GM12878 (cell line): ENCODE measurements at regions not wholly inside any gene's neighbourhood (a gene's known extent, or its start where the extent isn't known, plus 50 kb on each side); places are given as distances from the start of the nearest gene placed in this dataset.

Experiments
- ATAC-seq: fragments of 200-7000 bp; cut with Tn5 transposase; 3 replicates; pipeline ENCODE4 v1.9.1; 2020; ENCODE audit warnings: mild to moderate bottlenecking, moderate library complexity
- BruUV-seq: library from RNA; stranded (reverse); fragments of 400-500 nt; replicated peaks from 2 replicates; lab custom pipeline; 2021; lab: Mats Ljungman, UMichigan
- CTCF ChIA-PET: fragments of 300-600 bp; sonication (Branson Sonifier 250); formaldehyde crosslinking; extraction: SDS; loops from one replicate; lab custom pipeline; 2021; ENCODE audit warnings: inconsistent platforms; lab: Yijun Ruan, JAX
- POLR2A ChIA-PET: fragments of 350-600 bp; formaldehyde crosslinking; extraction: SDS; loops from one replicate; lab custom pipeline; 2021; ENCODE audit warnings: inconsistent platforms; lab: Charles Lee
- RAD21 ChIA-PET: fragments of 300-600 bp; sonication (Branson Sonifier 250); formaldehyde crosslinking; loops from one replicate; lab custom pipeline; 2023; ENCODE audit warnings: antibody characterized with exemption; ENCODE audit not compliant: unreplicated experiment; lab: Charles Lee
- SMC1A ChIA-PET: fragments of 300-600 bp; sonication (Branson Sonifier 250); formaldehyde crosslinking; loops from one replicate; lab custom pipeline; 2023; ENCODE audit not compliant: unreplicated experiment, uncharacterized antibody; lab: Charles Lee
- DNase-seq: peaks from one replicate; pipeline ENCODE4 v3.0.0-alpha.2; 2011; ENCODE audit warnings: low read depth, low spot score
- FAIRE-seq: peaks from 3 replicates; lab custom pipeline; 2011; peaks lifted over from hg19 to GRCh38; lab: Jason Lieb, UNC
- H2AFZ ChIP-seq: 2 replicates; pipeline ENCODE4 v1.6.0; 2011; ENCODE audit warnings: low read depth, low read length, control low read depth; ENCODE audit not compliant: control insufficient read depth
- H3K27ac ChIP-seq: 2 replicates; pipeline ENCODE4 v1.5.1; 2011; ENCODE audit warnings: control low read depth; ENCODE audit not compliant: control insufficient read depth, insufficient read depth
- H3K27me3 ChIP-seq, 2 experiments: replicated peaks in 1 of 2; 2 replicates each; pipeline versions ENCODE4 v1.6.0 to v1.6.1; 2011; ENCODE audit warnings: low read length in 1 of 2; ENCODE audit not compliant: control insufficient read depth in 2 of 2, insufficient read depth in 2 of 2
- H3K36me3 ChIP-seq, 2 experiments: 2 replicates each; pipeline ENCODE4 v1.5.1; 2011; ENCODE audit warnings: low read length in 1 of 2; ENCODE audit not compliant: control insufficient read depth in 2 of 2, insufficient read depth in 2 of 2
- H3K4me1 ChIP-seq: 2 replicates; pipeline ENCODE4 v1.6.1; 2011; ENCODE audit warnings: mild to moderate bottlenecking, low read length, moderate library complexity, mixed read lengths; ENCODE audit not compliant: control insufficient read depth, insufficient read depth
- H3K4me2 ChIP-seq: 2 replicates; pipeline ENCODE4 v1.6.0; 2011; ENCODE audit warnings: control low read depth; ENCODE audit not compliant: control insufficient read depth, insufficient read depth
- H3K4me3 ChIP-seq: fragments of 200-600 bp; sonication (generic); 2 replicates; pipeline ENCODE4 v1.5.1; 2016
- H3K79me2 ChIP-seq: 2 replicates; pipeline ENCODE4 v1.6.0; 2011; ENCODE audit warnings: low read length; ENCODE audit not compliant: control insufficient read depth, insufficient read depth
- H3K9ac ChIP-seq: 2 replicates; pipeline ENCODE4 v1.8.0; 2011; ENCODE audit warnings: low read length, control low read depth, mixed read lengths; ENCODE audit not compliant: control insufficient read depth, insufficient read depth
- H3K9me3 ChIP-seq: replicated peaks from 3 replicates; pipeline ENCODE4 v1.5.1; 2011; ENCODE audit warnings: mild to moderate bottlenecking, low read length; ENCODE audit not compliant: control insufficient read depth, insufficient read depth
- H4K20me1 ChIP-seq: 2 replicates; pipeline ENCODE4 v1.6.0; 2011; ENCODE audit not compliant: control insufficient read depth, insufficient read depth
- ATF3 ChIP-seq: IDR thresholded peaks from 2 replicates; pipeline ENCODE4 v1.6.1; 2011; ENCODE audit warnings: low read depth, mild to moderate bottlenecking, low read length, moderate library complexity, borderline replicate concordance; ENCODE audit errors: extremely low read depth
- CHD1 ChIP-seq: IDR thresholded peaks from 2 replicates; pipeline ENCODE4 v1.6.1; 2012; ENCODE audit warnings: low read depth, low read length, improper control_type of control experiment
- CREM ChIP-seq: IDR thresholded peaks from 2 replicates; pipeline ENCODE4 v1.6.1; 2014; ENCODE audit warnings: antibody characterized with exemption, low read depth
- E2F8 ChIP-seq: fragments of 450-650 bp; IDR thresholded peaks from 2 replicates; pipeline ENCODE4 v1.6.1; 2018; ENCODE audit warnings: mild to moderate bottlenecking, low read depth, moderate library complexity; ENCODE audit not compliant: partially characterized antibody
- GATAD2B ChIP-seq: fragments of 450-650 bp; conservative IDR thresholded peaks from 2 replicates; pipeline ENCODE4 v1.6.1; 2017; ENCODE audit warnings: low read depth, mild to moderate bottlenecking, moderate library complexity
- HDAC2 ChIP-seq: fragments of 200-600 bp; sonication (generic); IDR thresholded peaks from 2 replicates; pipeline ENCODE4 v1.6.1; 2017
- MTA2 ChIP-seq: fragments of 450-650 bp; IDR thresholded peaks from 2 replicates; pipeline ENCODE4 v1.6.1; 2016; ENCODE audit warnings: low read depth, mild to moderate bottlenecking, moderate library complexity
- PML ChIP-seq: IDR thresholded peaks from 2 replicates; pipeline ENCODE4 v1.6.1; 2012; ENCODE audit warnings: low read length, inconsistent platforms
- RB1 ChIP-seq: fragments of 450-650 bp; formaldehyde crosslinking; IDR thresholded peaks from 2 replicates; pipeline ENCODE4 v1.6.1; 2017; ENCODE audit warnings: mild to moderate bottlenecking, borderline replicate concordance
- ZBED1 ChIP-seq: IDR thresholded peaks from 2 replicates; pipeline ENCODE4 v1.6.1; 2016; ENCODE audit warnings: borderline replicate concordance
- ZBTB40 ChIP-seq: fragments of 450-650 bp; IDR thresholded peaks from 2 replicates; pipeline ENCODE4 v1.6.1; 2016; ENCODE audit warnings: mild to moderate bottlenecking, moderate library complexity, borderline replicate concordance
- ZNF592 ChIP-seq: fragments of 450-650 bp; IDR thresholded peaks from 2 replicates; pipeline ENCODE4 v1.6.1; 2017; ENCODE audit warnings: mild to moderate bottlenecking, moderate library complexity
- WGBS: methylation state at CpG from one replicate; pipeline ENCODE4 v1.1.6; 2016; ENCODE audit warnings: low lambda C conversion rate; ENCODE audit not compliant: insufficient replicate concordance, insufficient coverage; ENCODE audit errors: missing lambda C conversion rate; 5-methylcytosine and 5-hydroxymethylcytosine counted together
- in situ Hi-C: fragments of 300-500 bp; cut with MboI; formaldehyde crosslinking; loops from 9 replicates; pipeline ENCODE4 v1.14.3; 2018; ENCODE audit warnings: mixed read lengths
- intact Hi-C: fragments of 100-400 bp; cut with micrococcal nuclease; formaldehyde crosslinking; loops from one replicate; pipeline ENCODE4 v1.14.2; 2022; ENCODE audit not compliant: unreplicated experiment

- TF ChIP-seq CREM (no peak), RB1 (no peak), ATF3 (no peak), MTA2 (no peak), ZBTB40 (no peak), ZBED1 (no peak), CHD1 (no peak)
- TF ChIP-seq, all 136 proteins: peak for 0
Observed at GRCh38 chr11:134519390-134519750, 107.3 kb upstream of the B3GAT1 start (continued).

GRCh38 chr11:134518616-134519389, 106.8 kb upstream of the B3GAT1 start:
- H4K20me1 ChIP-seq, result no peaks in the 10 kb centered on the region
- H3K79me2 ChIP-seq, result no peaks in the 10 kb centered on the region
- no TSS peak for BruUV-seq
- CTCF ChIA-PET, result no interaction called here
- intact Hi-C loops (no loop called here), in situ Hi-C loops (no loop called here)
- H3K9ac ChIP-seq, result no peak overlapping the region
- DNase-seq (no peak), FAIRE-seq (no peak), ATAC-seq (no peak)
- no peak overlapping the region for H3K4me2 ChIP-seq
- TF ChIP-seq GATAD2B (no peak), E2F8 (no peak), ZNF592 (no peak), PML (no peak), HDAC2 (no peak)
- no peak overlapping the region for H2AFZ ChIP-seq
- H3K27me3 ChIP-seq, result no peaks in the 10 kb centered on the region; a peak in 1 of 4 replicates
- no peaks in the 10 kb centered on the region for H3K9me3 ChIP-seq
- SMC1A ChIA-PET, result no interaction called here
- WGBS, result 44% methylated on average over 18 of the region's 20 CpGs
- no peaks in the 10 kb centered on the region for H3K4me1 ChIP-seq
- RAD21 ChIA-PET, result no interaction called here
- POLR2A ChIA-PET, result no interaction called here
- no peak overlapping the region for H3K27ac ChIP-seq
- H3K4me3 ChIP-seq, result no peak overlapping the region
- no peaks in the 10 kb centered on the region for H3K36me3 ChIP-seq
